ENCODE measurements at regions not wholly inside any gene's neighbourhood (a gene's known extent, or its start where the extent isn't known, plus 50 kb on each side); places are given as distances from the start of the nearest gene placed in this dataset.

DNA sequence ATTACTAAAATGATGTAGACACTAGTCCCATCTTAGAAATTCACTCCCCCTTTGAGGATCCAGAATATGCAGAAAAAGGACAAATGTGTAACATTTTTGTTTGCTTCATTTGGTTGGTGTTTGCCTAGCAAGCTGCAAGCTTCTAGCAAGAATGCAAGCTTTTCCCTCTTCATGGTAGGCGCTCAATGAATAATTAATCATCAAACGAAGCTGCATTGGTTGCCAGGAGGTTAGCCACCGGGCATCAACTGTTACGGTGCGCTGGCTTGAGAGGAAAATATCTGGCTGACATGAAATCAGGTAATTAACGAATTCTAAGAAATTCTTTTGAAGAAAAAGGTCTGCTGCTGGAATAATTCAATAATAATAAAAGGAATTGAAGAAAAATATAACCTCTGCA, 341.0 kb upstream of the KYNU start:
- Histone ChIP-seq H3K4me2 (ENCODE audit: insufficient read depth in 1 of 2, low read depth in 2 of 2, low read length in 2 of 2) (no peak overlapping the region), H3K79me2 (ENCODE audit: control insufficient read depth in 1 of 2, insufficient read depth in 2 of 2, low read length in 2 of 2) (no peaks in the 10 kb centered on the region), H2BK120ac (replicated peaks; ENCODE audit: low read depth, low read length) (no peak overlapping the region), H2BK12ac (ENCODE audit: low read depth, low read length) (no peak overlapping the region), H2AK5ac (ENCODE audit: low read depth, low read length) (no peak overlapping the region), H3K79me1 (ENCODE audit: low read depth, low read length) (no peaks in the 10 kb centered on the region), H3K4me3 (ENCODE audit: extremely low read depth in 1 of 4, insufficient read depth in 2 of 4, low read depth in 3 of 4, low read length in 4 of 4) (no peak overlapping the region), H4K5ac (ENCODE audit: insufficient read length, low read depth, low read length) (no peak overlapping the region), H3K56ac (replicated peaks; ENCODE audit: insufficient read length, low read depth, low read length) (no peak overlapping the region), H3K27ac (ENCODE audit: low read depth, low read length) (no peak overlapping the region), H4K8ac (ENCODE audit: extremely low read depth, insufficient read depth, low read length) (no peak overlapping the region), H3K14ac (ENCODE audit: insufficient read length) (no peak overlapping the region), H3K9ac (replicated peaks in 1 of 4; ENCODE audit: extremely low read depth in 1 of 4, low read depth in 3 of 4, low read length in 3 of 4) (no peak overlapping the region), H2BK5ac (ENCODE audit: low read depth, low read length) (no peak overlapping the region), H3K23ac (ENCODE audit: insufficient read length) (no peak overlapping the region), H3K9me3 (ENCODE audit: insufficient read depth in 2 of 2, low read depth in 1 of 2, low read length in 1 of 2) (no peaks in the 10 kb centered on the region), H3K27me3 (replicated peaks in 1 of 4; ENCODE audit: control insufficient read depth in 3 of 4, extremely low read depth in 1 of 4, insufficient read depth in 3 of 4, low read length in 3 of 4) (no peaks in the 10 kb centered on the region), H2BK15ac (ENCODE audit: low read length) (no peak overlapping the region), H4K91ac (replicated peaks; ENCODE audit: insufficient read length, low read length) (no peak overlapping the region), H4K20me1 (replicated peaks in 1 of 2; ENCODE audit: control insufficient read depth in 1 of 2, insufficient read depth in 2 of 2, low read length in 2 of 2) (no peaks in the 10 kb centered on the region), H3K4me1 (replicated peaks in 1 of 4; ENCODE audit: control insufficient read depth in 3 of 4, insufficient read depth in 4 of 4, low read length in 3 of 4) (no peaks in the 10 kb centered on the region), H3K4ac (replicated peaks; ENCODE audit: insufficient read length, low read depth, low read length) (no peak overlapping the region), H3K36me3 (ENCODE audit: control insufficient read depth in 2 of 4, insufficient read depth in 4 of 4, low read length in 3 of 4) (no peaks in the 10 kb centered on the region), H2BK20ac (ENCODE audit: low read length) (no peak overlapping the region), H3K23me2 (ENCODE audit: low read depth, low read length) (no peaks in the 10 kb centered on the region), H2AFZ (ENCODE audit: low read length) (no peak overlapping the region), H3K18ac (ENCODE audit: extremely low read depth, low read length) (no peak overlapping the region)
- DNase-seq (ENCODE audit: low read depth in 1 of 2, low spot score in 2 of 2), result no peak
- TF ChIP-seq CHD1 (IDR thresholded peaks at IDR 0.05; ENCODE audit: low read depth, low read length) (no peak), NANOG (IDR thresholded peaks at IDR 0.05; ENCODE audit: insufficient read depth, low read depth, low read length, poor library complexity, severe bottlenecking) (no peak)
- POLR2A ChIA-PET (ENCODE audit: partially characterized antibody), result no interaction called here
- no peak for FAIRE-seq
- WGBS, 2 experiments (ENCODE audit: extremely low coverage in 1 of 2, insufficient coverage in 1 of 2, insufficient read length in 1 of 2, insufficient replicate concordance in 2 of 2, low coverage in 1 of 2, low lambda C conversion rate in 2 of 2, missing lambda C conversion rate in 1 of 2), result 83% methylated on average over 6 of the region's 6 CpGs; no CpG with 5 or more reads in 1 of the 2 experiments
- CTCF ChIA-PET (ENCODE audit: partially characterized antibody), result no interaction called here

All from H1 (cell line).